GM12878 (cell line): ENCODE measurements at regions not wholly inside any gene's neighbourhood (a gene's known extent, or its start where the extent isn't known, plus 50 kb on each side); places are given as distances from the start of the nearest gene placed in this dataset.

Experiments used
- ATAC-seq: fragments of 200-7000 bp; cut with Tn5 transposase; 3 replicates; pipeline ENCODE4 v1.9.1; 2020; ENCODE audit warnings: mild to moderate bottlenecking, moderate library complexity
- BruUV-seq: library from RNA; stranded (reverse); fragments of 400-500 nt; replicated peaks from 2 replicates; lab custom pipeline; 2021; lab: Mats Ljungman, UMichigan
- CTCF ChIA-PET: fragments of 300-600 bp; sonication (Branson Sonifier 250); formaldehyde crosslinking; extraction: SDS; loops from one replicate; lab custom pipeline; 2021; ENCODE audit warnings: inconsistent platforms; lab: Yijun Ruan, JAX
- POLR2A ChIA-PET: fragments of 350-600 bp; formaldehyde crosslinking; extraction: SDS; loops from one replicate; lab custom pipeline; 2021; ENCODE audit warnings: inconsistent platforms; lab: Charles Lee
- RAD21 ChIA-PET: fragments of 300-600 bp; sonication (Branson Sonifier 250); formaldehyde crosslinking; loops from one replicate; lab custom pipeline; 2023; ENCODE audit warnings: antibody characterized with exemption; ENCODE audit not compliant: unreplicated experiment; lab: Charles Lee
- SMC1A ChIA-PET: fragments of 300-600 bp; sonication (Branson Sonifier 250); formaldehyde crosslinking; loops from one replicate; lab custom pipeline; 2023; ENCODE audit not compliant: unreplicated experiment, uncharacterized antibody; lab: Charles Lee
- DNase-seq: peaks from one replicate; pipeline ENCODE4 v3.0.0-alpha.2; 2011; ENCODE audit warnings: low read depth, low spot score
- FAIRE-seq: peaks from 3 replicates; lab custom pipeline; 2011; peaks lifted over from hg19 to GRCh38; lab: Jason Lieb, UNC
- H2AFZ ChIP-seq: 2 replicates; pipeline ENCODE4 v1.6.0; 2011; ENCODE audit warnings: low read depth, low read length, control low read depth; ENCODE audit not compliant: control insufficient read depth
- H3K27ac ChIP-seq: 2 replicates; pipeline ENCODE4 v1.5.1; 2011; ENCODE audit warnings: control low read depth; ENCODE audit not compliant: control insufficient read depth, insufficient read depth
- H3K27me3 ChIP-seq, 2 experiments: replicated peaks in 1 of 2; 2 replicates each; pipeline versions ENCODE4 v1.6.0 to v1.6.1; 2011; ENCODE audit warnings: low read length in 1 of 2; ENCODE audit not compliant: control insufficient read depth in 2 of 2, insufficient read depth in 2 of 2
- H3K36me3 ChIP-seq, 2 experiments: 2 replicates each; pipeline ENCODE4 v1.5.1; 2011; ENCODE audit warnings: low read length in 1 of 2; ENCODE audit not compliant: control insufficient read depth in 2 of 2, insufficient read depth in 2 of 2
- H3K4me1 ChIP-seq: 2 replicates; pipeline ENCODE4 v1.6.1; 2011; ENCODE audit warnings: mild to moderate bottlenecking, low read length, moderate library complexity, mixed read lengths; ENCODE audit not compliant: control insufficient read depth, insufficient read depth
- H3K4me2 ChIP-seq: 2 replicates; pipeline ENCODE4 v1.6.0; 2011; ENCODE audit warnings: control low read depth; ENCODE audit not compliant: control insufficient read depth, insufficient read depth
- H3K4me3 ChIP-seq: fragments of 200-600 bp; sonication (generic); 2 replicates; pipeline ENCODE4 v1.5.1; 2016
- H3K79me2 ChIP-seq: 2 replicates; pipeline ENCODE4 v1.6.0; 2011; ENCODE audit warnings: low read length; ENCODE audit not compliant: control insufficient read depth, insufficient read depth
- H3K9ac ChIP-seq: 2 replicates; pipeline ENCODE4 v1.8.0; 2011; ENCODE audit warnings: low read length, control low read depth, mixed read lengths; ENCODE audit not compliant: control insufficient read depth, insufficient read depth
- H3K9me3 ChIP-seq: replicated peaks from 3 replicates; pipeline ENCODE4 v1.5.1; 2011; ENCODE audit warnings: mild to moderate bottlenecking, low read length; ENCODE audit not compliant: control insufficient read depth, insufficient read depth
- H4K20me1 ChIP-seq: 2 replicates; pipeline ENCODE4 v1.6.0; 2011; ENCODE audit not compliant: control insufficient read depth, insufficient read depth
- ESRRA ChIP-seq: IDR thresholded peaks from 2 replicates; pipeline ENCODE4 v1.6.1; 2012; ENCODE audit warnings: mild to moderate bottlenecking, low read length, improper control_type of control experiment
- HCFC1 ChIP-seq: fragments of 150-350 bp; IDR thresholded peaks from 2 replicates; pipeline ENCODE4 v1.6.1; 2014; ENCODE audit warnings: low read length
- MEF2B ChIP-seq: fragments of 450-650 bp; IDR thresholded peaks from 2 replicates; pipeline ENCODE4 v1.6.1; 2018; ENCODE audit warnings: mild to moderate bottlenecking, moderate library complexity; ENCODE audit not compliant: partially characterized antibody, poor library complexity, severe bottlenecking
- MTA2 ChIP-seq: fragments of 450-650 bp; IDR thresholded peaks from 2 replicates; pipeline ENCODE4 v1.6.1; 2016; ENCODE audit warnings: low read depth, mild to moderate bottlenecking, moderate library complexity
- MTA3 ChIP-seq: IDR thresholded peaks from 2 replicates; pipeline ENCODE4 v1.6.1; 2012; ENCODE audit warnings: low read length, inconsistent platforms, borderline replicate concordance
- NFYA ChIP-seq: IDR thresholded peaks from 2 replicates; pipeline ENCODE4 v1.6.1; 2011; ENCODE audit warnings: low read depth, mild to moderate bottlenecking, low read length, improper control_type of control experiment, borderline replicate concordance
- NR2C1 ChIP-seq: fragments of 450-650 bp; IDR thresholded peaks from 2 replicates; pipeline ENCODE4 v1.6.1; 2017; ENCODE audit warnings: antibody characterized with exemption, mild to moderate bottlenecking, moderate library complexity
- POLR2A ChIP-seq: IDR thresholded peaks from 2 replicates; pipeline ENCODE4 v1.6.1; 2011; ENCODE audit warnings: low read depth, mild to moderate bottlenecking, low read length
- SMAD1 ChIP-seq: fragments of 450-650 bp; IDR thresholded peaks from 2 replicates; pipeline ENCODE4 v1.6.1; 2018; ENCODE audit warnings: mild to moderate bottlenecking, low read depth; ENCODE audit not compliant: partially characterized antibody
- WRNIP1 ChIP-seq: IDR thresholded peaks from 2 replicates; pipeline ENCODE4 v1.6.1; 2011; ENCODE audit warnings: low read depth, low read length, improper control_type of control experiment, borderline replicate concordance
- YBX1 ChIP-seq: fragments of 450-650 bp; IDR thresholded peaks from 2 replicates; pipeline ENCODE4 v1.6.1; 2016; ENCODE audit warnings: antibody characterized with exemption
- ZNF217 ChIP-seq: fragments of 450-650 bp; IDR thresholded peaks from 2 replicates; pipeline ENCODE4 v1.6.1; 2017; ENCODE audit warnings: antibody characterized with exemption, mild to moderate bottlenecking
- WGBS: methylation state at CpG from one replicate; pipeline ENCODE4 v1.1.6; 2016; ENCODE audit warnings: low lambda C conversion rate; ENCODE audit not compliant: insufficient replicate concordance, insufficient coverage; ENCODE audit errors: missing lambda C conversion rate; 5-methylcytosine and 5-hydroxymethylcytosine counted together
- in situ Hi-C: fragments of 300-500 bp; cut with MboI; formaldehyde crosslinking; loops from 9 replicates; pipeline ENCODE4 v1.14.3; 2018; ENCODE audit warnings: mixed read lengths
- intact Hi-C: fragments of 100-400 bp; cut with micrococcal nuclease; formaldehyde crosslinking; loops from one replicate; pipeline ENCODE4 v1.14.2; 2022; ENCODE audit not compliant: unreplicated experiment
- TF ChIP-seq, protein P1 (sequence below): IDR thresholded peaks from 2 replicates; pipeline ENCODE4 v1.6.1; 2012; ENCODE audit warnings: improper control_type of control experiment, low read depth, low read length; ENCODE audit not compliant: insufficient replicate concordance
- TF ChIP-seq, protein P2 (sequence below): fragments of 150-350 bp; IDR thresholded peaks from 2 replicates; pipeline ENCODE4 v1.6.1; 2016; ENCODE audit warnings: low read depth, low read length

DNA sequence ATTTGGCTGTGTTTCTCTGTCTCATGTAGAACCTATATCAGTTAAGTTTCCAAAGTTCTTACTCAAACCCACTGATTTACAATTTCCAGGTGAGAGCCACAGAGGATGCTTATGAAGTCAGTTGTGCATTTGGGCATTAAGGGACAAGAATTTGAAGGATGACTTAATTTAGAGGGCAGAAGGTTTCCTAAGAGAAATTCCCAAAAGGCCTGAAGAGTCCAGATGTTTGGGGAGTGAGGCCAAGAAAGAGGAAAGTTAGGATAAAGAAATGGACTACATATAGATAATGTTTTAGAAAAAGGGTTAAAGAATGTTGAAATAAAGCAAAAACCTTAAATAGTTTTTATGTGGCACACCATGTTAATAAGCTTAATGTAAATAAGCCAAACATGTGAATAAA, 338.7 kb upstream of the GRM7 start (continued):
- TF ChIP-seq, protein P1, sequence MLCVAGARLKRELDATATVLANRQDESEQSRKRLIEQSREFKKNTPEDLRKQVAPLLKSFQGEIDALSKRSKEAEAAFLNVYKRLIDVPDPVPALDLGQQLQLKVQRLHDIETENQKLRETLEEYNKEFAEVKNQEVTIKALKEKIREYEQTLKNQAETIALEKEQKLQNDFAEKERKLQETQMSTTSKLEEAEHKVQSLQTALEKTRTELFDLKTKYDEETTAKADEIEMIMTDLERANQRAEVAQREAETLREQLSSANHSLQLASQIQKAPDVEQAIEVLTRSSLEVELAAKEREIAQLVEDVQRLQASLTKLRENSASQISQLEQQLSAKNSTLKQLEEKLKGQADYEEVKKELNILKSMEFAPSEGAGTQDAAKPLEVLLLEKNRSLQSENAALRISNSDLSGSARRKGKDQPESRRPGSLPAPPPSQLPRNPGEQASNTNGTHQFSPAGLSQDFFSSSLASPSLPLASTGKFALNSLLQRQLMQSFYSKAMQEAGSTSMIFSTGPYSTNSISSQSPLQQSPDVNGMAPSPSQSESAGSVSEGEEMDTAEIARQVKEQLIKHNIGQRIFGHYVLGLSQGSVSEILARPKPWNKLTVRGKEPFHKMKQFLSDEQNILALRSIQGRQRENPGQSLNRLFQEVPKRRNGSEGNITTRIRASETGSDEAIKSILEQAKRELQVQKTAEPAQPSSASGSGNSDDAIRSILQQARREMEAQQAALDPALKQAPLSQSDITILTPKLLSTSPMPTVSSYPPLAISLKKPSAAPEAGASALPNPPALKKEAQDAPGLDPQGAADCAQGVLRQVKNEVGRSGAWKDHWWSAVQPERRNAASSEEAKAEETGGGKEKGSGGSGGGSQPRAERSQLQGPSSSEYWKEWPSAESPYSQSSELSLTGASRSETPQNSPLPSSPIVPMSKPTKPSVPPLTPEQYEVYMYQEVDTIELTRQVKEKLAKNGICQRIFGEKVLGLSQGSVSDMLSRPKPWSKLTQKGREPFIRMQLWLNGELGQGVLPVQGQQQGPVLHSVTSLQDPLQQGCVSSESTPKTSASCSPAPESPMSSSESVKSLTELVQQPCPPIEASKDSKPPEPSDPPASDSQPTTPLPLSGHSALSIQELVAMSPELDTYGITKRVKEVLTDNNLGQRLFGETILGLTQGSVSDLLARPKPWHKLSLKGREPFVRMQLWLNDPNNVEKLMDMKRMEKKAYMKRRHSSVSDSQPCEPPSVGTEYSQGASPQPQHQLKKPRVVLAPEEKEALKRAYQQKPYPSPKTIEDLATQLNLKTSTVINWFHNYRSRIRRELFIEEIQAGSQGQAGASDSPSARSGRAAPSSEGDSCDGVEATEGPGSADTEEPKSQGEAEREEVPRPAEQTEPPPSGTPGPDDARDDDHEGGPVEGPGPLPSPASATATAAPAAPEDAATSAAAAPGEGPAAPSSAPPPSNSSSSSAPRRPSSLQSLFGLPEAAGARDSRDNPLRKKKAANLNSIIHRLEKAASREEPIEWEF: no peak
- TF ChIP-seq ESRRA: no peak
- no peak for TF ChIP-seq WRNIP1
- no peak for TF ChIP-seq MTA3

DNA sequence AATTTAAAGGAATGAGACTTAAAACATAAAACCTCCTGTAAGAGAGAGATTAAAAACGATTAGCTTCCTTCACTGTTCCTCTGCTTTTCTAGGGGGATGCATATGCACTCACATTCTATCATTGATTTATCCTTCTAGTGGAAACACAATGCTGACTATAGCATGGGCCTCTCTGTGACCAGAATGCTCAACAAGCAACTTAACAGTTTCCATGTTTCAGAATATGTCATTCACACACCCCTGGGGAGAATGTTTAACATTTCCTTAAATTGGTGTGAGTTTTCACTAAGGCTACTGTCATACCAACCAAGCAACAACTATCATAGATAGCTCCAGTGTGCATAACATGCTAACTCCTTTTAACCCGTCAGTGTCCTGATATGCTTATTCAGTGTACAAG, 337.9 kb upstream of the GRM7 start:
- 28% methylated on average over 2 of the region's 2 CpGs for WGBS
- H3K36me3 ChIP-seq: no peaks in the 10 kb centered on the region
- H3K27ac ChIP-seq: no peak overlapping the region
- ChIA-PET RAD21 (interaction anchor here (0.6 kb wide), 1 partner anchor 10 kb away, joined by 3 read pairs; no protein-coding TSS in a partner anchor), CTCF (interaction anchor here (0.6 to 2.0 kb wide), 3 partner anchors 8 to 640 kb away, joined by 3 to 6 read pairs (median 3); no protein-coding TSS in a partner anchor), SMC1A (interaction anchor here (0.7 to 1.2 kb wide), 3 partner anchors 9 to 17 kb away, joined by 3 read pairs; no protein-coding TSS in a partner anchor), POLR2A (no interaction called here)
- no peak overlapping the region for H3K4me3 ChIP-seq
- no peaks in the 10 kb centered on the region for H4K20me1 ChIP-seq
- DNase-seq (no peak), FAIRE-seq (no peak), ATAC-seq (peak; percentile 61)
- H3K9me3 ChIP-seq: no peaks in the 10 kb centered on the region; the same call in 2 of the 3 replicates
- no peaks in the 10 kb centered on the region for H3K4me1 ChIP-seq
- H3K27me3 ChIP-seq: no peaks in the 10 kb centered on the region
- H3K4me2 ChIP-seq: no peak overlapping the region
- BruUV-seq: no TSS peak
- no peak overlapping the region for H2AFZ ChIP-seq
- intact Hi-C loops: no loop called here
- H3K79me2 ChIP-seq: no peaks in the 10 kb centered on the region
- in situ Hi-C loops: no loop called here
- no peak overlapping the region for H3K9ac ChIP-seq
- TF ChIP-seq NFYA (no peak), YBX1 (no peak), HCFC1 (no peak), MEF2B (no peak), MTA2 (no peak), NR2C1 (no peak), ZNF217 (no peak), POLR2A (no peak), SMAD1 (no peak)
- TF ChIP-seq, protein P2, sequence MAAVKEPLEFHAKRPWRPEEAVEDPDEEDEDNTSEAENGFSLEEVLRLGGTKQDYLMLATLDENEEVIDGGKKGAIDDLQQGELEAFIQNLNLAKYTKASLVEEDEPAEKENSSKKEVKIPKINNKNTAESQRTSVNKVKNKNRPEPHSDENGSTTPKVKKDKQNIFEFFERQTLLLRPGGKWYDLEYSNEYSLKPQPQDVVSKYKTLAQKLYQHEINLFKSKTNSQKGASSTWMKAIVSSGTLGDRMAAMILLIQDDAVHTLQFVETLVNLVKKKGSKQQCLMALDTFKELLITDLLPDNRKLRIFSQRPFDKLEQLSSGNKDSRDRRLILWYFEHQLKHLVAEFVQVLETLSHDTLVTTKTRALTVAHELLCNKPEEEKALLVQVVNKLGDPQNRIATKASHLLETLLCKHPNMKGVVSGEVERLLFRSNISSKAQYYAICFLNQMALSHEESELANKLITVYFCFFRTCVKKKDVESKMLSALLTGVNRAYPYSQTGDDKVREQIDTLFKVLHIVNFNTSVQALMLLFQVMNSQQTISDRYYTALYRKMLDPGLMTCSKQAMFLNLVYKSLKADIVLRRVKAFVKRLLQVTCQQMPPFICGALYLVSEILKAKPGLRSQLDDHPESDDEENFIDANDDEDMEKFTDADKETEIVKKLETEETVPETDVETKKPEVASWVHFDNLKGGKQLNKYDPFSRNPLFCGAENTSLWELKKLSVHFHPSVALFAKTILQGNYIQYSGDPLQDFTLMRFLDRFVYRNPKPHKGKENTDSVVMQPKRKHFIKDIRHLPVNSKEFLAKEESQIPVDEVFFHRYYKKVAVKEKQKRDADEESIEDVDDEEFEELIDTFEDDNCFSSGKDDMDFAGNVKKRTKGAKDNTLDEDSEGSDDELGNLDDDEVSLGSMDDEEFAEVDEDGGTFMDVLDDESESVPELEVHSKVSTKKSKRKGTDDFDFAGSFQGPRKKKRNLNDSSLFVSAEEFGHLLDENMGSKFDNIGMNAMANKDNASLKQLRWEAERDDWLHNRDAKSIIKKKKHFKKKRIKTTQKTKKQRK: no peak
